Hepatocyte (in vitro differentiated cells): ENCODE measurements at regions not wholly inside any gene's neighbourhood (a gene's known extent, or its start where the extent isn't known, plus 50 kb on each side); places are given as distances from the start of the nearest gene placed in this dataset.

Source experiments
- DNase-seq: peaks from one replicate; pipeline ENCODE4 v3.0.0-alpha.2; 2016; ENCODE audit warnings: low spot score
- H2AFZ ChIP-seq: fragments of 200-600 bp; sonication (generic); 2 replicates; pipeline ENCODE4 v1.6.0; 2016; ENCODE audit warnings: antibody characterized with exemption, mild to moderate bottlenecking
- H3K27ac ChIP-seq: fragments of 200-600 bp; sonication (generic); 2 replicates; pipeline ENCODE4 v1.5.1; 2016; ENCODE audit warnings: mild to moderate bottlenecking
- H3K27me3 ChIP-seq: fragments of 200-600 bp; sonication (generic); 2 replicates; pipeline ENCODE4 v1.6.1; 2016
- H3K36me3 ChIP-seq: fragments of 200-600 bp; sonication (generic); replicated peaks from 2 replicates; pipeline ENCODE4 v1.5.1; 2016; ENCODE audit warnings: low read depth; ENCODE audit not compliant: insufficient read depth
- H3K4me1 ChIP-seq: fragments of 200-600 bp; sonication (generic); 2 replicates; pipeline ENCODE4 v1.5.1; 2016; ENCODE audit warnings: mild to moderate bottlenecking, moderate library complexity; ENCODE audit not compliant: insufficient read depth
- H3K4me2 ChIP-seq: fragments of 200-600 bp; sonication (generic); 2 replicates; pipeline ENCODE4 v1.6.0; 2016
- H3K4me3 ChIP-seq: fragments of 200-600 bp; sonication (generic); 2 replicates; pipeline ENCODE4 v1.5.1; 2016; ENCODE audit warnings: mild to moderate bottlenecking
- H3K79me2 ChIP-seq: fragments of 200-600 bp; sonication (generic); 2 replicates; pipeline ENCODE4 v1.6.0; 2017; ENCODE audit warnings: mild to moderate bottlenecking
- H3K9me2 ChIP-seq: fragments of 200-600 bp; sonication (generic); replicated peaks from 2 replicates; pipeline ENCODE4 v1.6.0; 2017; ENCODE audit warnings: mild to moderate bottlenecking; ENCODE audit not compliant: insufficient read depth
- H3K9me3 ChIP-seq: fragments of 200-600 bp; sonication (generic); 2 replicates; pipeline ENCODE4 v1.5.1; 2016; ENCODE audit warnings: low read depth, mild to moderate bottlenecking
- H4K20me1 ChIP-seq: fragments of 200-600 bp; sonication (generic); 2 replicates; pipeline ENCODE4 v1.6.0; 2016; ENCODE audit warnings: mild to moderate bottlenecking; ENCODE audit not compliant: insufficient read depth, poor library complexity, severe bottlenecking
- EZH2 ChIP-seq: fragments of 200-600 bp; sonication (generic); IDR thresholded peaks from 2 replicates; pipeline ENCODE4 v1.6.1; 2016; ENCODE audit warnings: antibody characterized with exemption, mild to moderate bottlenecking, borderline replicate concordance
- EZH2phosphoT487 ChIP-seq: fragments of 200-600 bp; sonication (generic); IDR thresholded peaks from one replicate; pipeline ENCODE4 v1.6.1; 2018; ENCODE audit warnings: antibody characterized with exemption, mild to moderate bottlenecking, low read depth, moderate library complexity; ENCODE audit not compliant: unreplicated experiment, severe bottlenecking
- WGBS: methylation state at CpG from one replicate; pipeline ENCODE4 v1.1.6; 2016; ENCODE audit warnings: low lambda C conversion rate; ENCODE audit errors: missing lambda C conversion rate; 5-methylcytosine and 5-hydroxymethylcytosine counted together
- TF ChIP-seq, protein P1 (sequence below): fragments of 200-600 bp; sonication (generic); IDR thresholded peaks from 2 replicates; pipeline ENCODE4 v1.5.1; 2016; ENCODE audit warnings: antibody characterized with exemption, mild to moderate bottlenecking; ENCODE audit not compliant: poor library complexity

DNA sequence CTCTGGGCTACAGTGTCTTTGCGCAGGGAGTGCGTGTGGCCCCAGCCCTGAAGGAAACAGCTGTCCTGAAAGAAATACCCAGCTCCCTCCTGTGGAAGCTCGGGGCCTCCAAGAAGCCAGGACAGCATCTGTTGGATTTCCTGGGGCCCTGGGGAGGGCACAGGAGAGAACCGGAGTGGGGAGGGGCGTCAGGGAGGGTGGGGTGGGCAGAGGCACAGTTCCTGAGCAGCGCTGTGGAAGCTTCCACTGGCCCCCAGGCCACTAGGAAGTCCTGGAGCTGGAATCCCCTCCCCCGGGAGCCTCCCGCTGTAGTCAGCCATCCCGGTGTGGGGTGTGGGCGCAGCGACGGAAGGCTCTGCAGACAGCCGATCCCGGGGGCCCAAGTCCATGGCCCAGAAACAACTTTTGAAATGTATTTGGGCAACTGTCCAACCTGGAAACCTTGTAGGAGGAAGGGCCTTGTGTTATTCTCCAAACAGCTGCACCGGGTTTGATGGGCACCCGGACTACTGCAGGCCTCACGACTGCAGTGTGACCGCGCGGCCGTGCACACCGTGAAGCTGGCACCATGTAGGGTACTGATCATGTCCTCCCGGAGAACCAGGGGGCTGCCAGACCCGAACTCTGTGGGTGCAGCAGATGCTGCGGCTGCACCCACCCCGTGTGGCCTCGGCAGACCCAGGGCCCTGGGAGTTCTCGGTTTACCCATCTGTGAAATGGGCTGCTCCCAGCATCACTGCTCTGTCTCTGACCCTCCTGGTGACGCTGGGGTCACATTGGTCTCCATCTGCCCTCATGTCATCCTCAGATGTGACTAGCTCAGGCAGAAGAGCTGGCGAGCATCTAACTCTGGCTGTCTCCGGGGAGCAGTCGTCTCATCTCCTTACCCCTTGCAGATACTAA is 68.5 kb upstream of the HMX1 start:
- TF ChIP-seq EZH2: no peak
- TF ChIP-seq, protein P1, sequence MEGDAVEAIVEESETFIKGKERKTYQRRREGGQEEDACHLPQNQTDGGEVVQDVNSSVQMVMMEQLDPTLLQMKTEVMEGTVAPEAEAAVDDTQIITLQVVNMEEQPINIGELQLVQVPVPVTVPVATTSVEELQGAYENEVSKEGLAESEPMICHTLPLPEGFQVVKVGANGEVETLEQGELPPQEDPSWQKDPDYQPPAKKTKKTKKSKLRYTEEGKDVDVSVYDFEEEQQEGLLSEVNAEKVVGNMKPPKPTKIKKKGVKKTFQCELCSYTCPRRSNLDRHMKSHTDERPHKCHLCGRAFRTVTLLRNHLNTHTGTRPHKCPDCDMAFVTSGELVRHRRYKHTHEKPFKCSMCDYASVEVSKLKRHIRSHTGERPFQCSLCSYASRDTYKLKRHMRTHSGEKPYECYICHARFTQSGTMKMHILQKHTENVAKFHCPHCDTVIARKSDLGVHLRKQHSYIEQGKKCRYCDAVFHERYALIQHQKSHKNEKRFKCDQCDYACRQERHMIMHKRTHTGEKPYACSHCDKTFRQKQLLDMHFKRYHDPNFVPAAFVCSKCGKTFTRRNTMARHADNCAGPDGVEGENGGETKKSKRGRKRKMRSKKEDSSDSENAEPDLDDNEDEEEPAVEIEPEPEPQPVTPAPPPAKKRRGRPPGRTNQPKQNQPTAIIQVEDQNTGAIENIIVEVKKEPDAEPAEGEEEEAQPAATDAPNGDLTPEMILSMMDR: no peak
- TF ChIP-seq EZH2phosphoT487: no peak
- DNase-seq: peak; percentile 46
- H3K4me1 ChIP-seq: no peaks in the 10 kb centered on the region
- no peaks in the 10 kb centered on the region for H3K27me3 ChIP-seq
- H3K27ac ChIP-seq: no peak overlapping the region
- no peaks in the 10 kb centered on the region for H4K20me1 ChIP-seq
- H3K9me2 ChIP-seq: no peaks in the 10 kb centered on the region
- H3K4me2 ChIP-seq: peak overlapping the region; percentile 16
- H3K4me3 ChIP-seq: no peak overlapping the region
- no peaks in the 10 kb centered on the region for H3K79me2 ChIP-seq
- 71% methylated on average over 31 of the region's 32 CpGs for WGBS
- no peaks in the 10 kb centered on the region for H3K9me3 ChIP-seq
- H3K36me3 ChIP-seq: no peaks in the 10 kb centered on the region
- H2AFZ ChIP-seq: no peak overlapping the region

DNA sequence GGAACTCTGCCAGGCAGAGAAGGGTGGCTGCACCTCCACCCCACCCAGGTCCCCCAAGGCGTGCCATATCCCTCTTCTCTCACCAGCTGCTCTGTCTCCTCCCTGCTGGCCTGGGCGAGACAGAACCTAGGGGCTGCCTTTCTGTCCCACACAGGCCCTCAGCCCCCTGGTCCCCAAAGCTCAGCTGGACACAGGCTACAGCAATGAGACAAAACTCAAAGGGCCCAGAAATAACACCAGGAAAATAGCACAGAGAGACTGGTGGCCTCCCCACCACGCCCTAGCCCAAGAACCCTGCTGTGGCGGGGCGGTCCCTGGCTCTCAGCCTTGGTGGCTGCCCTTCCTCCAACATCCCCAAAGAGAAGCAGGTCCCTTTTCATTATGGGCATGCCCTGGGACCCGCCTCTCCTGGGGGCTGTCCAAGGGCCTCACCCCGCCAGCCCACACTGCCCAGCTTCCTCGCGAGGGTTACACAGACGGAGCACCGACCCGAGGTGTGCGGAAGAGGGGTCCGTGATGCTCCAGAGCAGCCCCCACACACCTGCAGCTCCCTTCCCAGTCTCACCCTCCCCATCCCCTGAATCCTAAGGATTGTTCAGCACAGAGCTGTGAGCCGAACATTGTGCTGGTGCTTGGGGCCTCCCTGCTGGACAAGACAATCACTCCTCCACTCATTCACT is 67.7 kb upstream of the HMX1 start:
- no peak for DNase-seq
- Histone ChIP-seq H3K27me3 (no peaks in the 10 kb centered on the region), H3K27ac (no peak overlapping the region), H3K4me1 (no peaks in the 10 kb centered on the region), H3K9me2 (no peaks in the 10 kb centered on the region), H3K4me3 (no peak overlapping the region), H3K36me3 (no peaks in the 10 kb centered on the region), H3K9me3 (no peaks in the 10 kb centered on the region), H3K79me2 (no peaks in the 10 kb centered on the region), H3K4me2 (peak overlapping the region; percentile 16), H4K20me1 (no peaks in the 10 kb centered on the region), H2AFZ (no peak overlapping the region)
- WGBS: 77% methylated on average over 14 of the region's 15 CpGs
- no peak for TF ChIP-seq EZH2
- TF ChIP-seq, protein P1: no peak
- TF ChIP-seq EZH2phosphoT487: no peak

DNA sequence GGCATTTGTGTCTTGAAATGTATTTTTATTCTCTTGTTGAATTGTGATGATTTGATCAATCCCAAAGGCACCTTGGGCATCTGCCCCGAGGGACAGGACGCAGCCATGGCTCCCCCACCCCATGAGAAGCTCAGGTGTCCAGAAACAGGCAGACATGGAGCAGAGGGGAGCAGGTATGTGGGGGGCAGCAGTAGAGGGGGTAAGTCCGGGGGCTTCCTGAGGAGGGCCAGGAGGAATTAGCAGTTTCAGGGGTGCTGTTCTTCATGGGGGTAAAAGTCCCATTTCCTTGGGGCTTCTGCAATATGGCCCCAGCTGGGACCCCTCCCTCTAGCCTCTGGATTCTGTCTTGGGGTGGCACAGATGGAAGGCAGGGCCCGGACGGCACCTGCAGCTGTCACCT is 67.0 kb upstream of the HMX1 start:
- Histone ChIP-seq H3K9me3 (no peaks in the 10 kb centered on the region), H2AFZ (no peak overlapping the region), H3K4me3 (no peak overlapping the region), H3K36me3 (no peaks in the 10 kb centered on the region), H3K4me2 (no peak overlapping the region), H3K4me1 (no peaks in the 10 kb centered on the region), H3K27me3 (no peaks in the 10 kb centered on the region), H4K20me1 (no peaks in the 10 kb centered on the region), H3K79me2 (no peaks in the 10 kb centered on the region), H3K27ac (no peak overlapping the region), H3K9me2 (no peaks in the 10 kb centered on the region)
- TF ChIP-seq EZH2 (no peak), EZH2phosphoT487 (no peak)
- TF ChIP-seq, protein P1: no peak
- DNase-seq: no peak
- WGBS: 76% methylated on average over 5 of the region's 5 CpGs
